Neuronal stem cell (in vitro differentiated cells): ENCODE measurements at regions not wholly inside any gene's neighbourhood (a gene's known extent, or its start where the extent isn't known, plus 50 kb on each side); places are given as distances from the start of the nearest gene placed in this dataset.

Experiments used
- DNase-seq: peaks from one replicate; pipeline ENCODE4 v3.0.0-alpha.2; 2013; ENCODE audit warnings: low spot score
- H2AFZ ChIP-seq: one replicate; pipeline ENCODE4 v1.6.1; 2013; ENCODE audit warnings: mild to moderate bottlenecking, low read length, inconsistent platforms
- H2AK5ac ChIP-seq: 2 replicates; pipeline ENCODE4 v1.6.1; 2013; ENCODE audit warnings: low read depth, mild to moderate bottlenecking, inconsistent platforms, low read length, moderate library complexity, mixed read lengths
- H2BK120ac ChIP-seq: 2 replicates; pipeline ENCODE4 v1.6.1; 2013; ENCODE audit warnings: low read depth, mild to moderate bottlenecking, inconsistent platforms, low read length, moderate library complexity, mixed read lengths
- H2BK12ac ChIP-seq: one replicate; pipeline ENCODE4 v1.6.1; 2013; ENCODE audit warnings: low read length, inconsistent platforms
- H2BK15ac ChIP-seq: 2 replicates; pipeline ENCODE4 v1.6.1; 2013; ENCODE audit warnings: mild to moderate bottlenecking, low read length, inconsistent platforms, mixed read lengths
- H2BK5ac ChIP-seq: one replicate; pipeline ENCODE4 v1.6.1; 2013; ENCODE audit warnings: inconsistent platforms, mild to moderate bottlenecking, low read length, moderate library complexity
- H3K14ac ChIP-seq: one replicate; pipeline ENCODE4 v1.6.1; 2013; ENCODE audit warnings: low read length, inconsistent platforms
- H3K18ac ChIP-seq: 2 replicates; pipeline ENCODE4 v1.6.1; 2013; ENCODE audit warnings: low read length, inconsistent platforms
- H3K23ac ChIP-seq: 2 replicates; pipeline ENCODE4 v1.6.1; 2013; ENCODE audit warnings: low read depth, mild to moderate bottlenecking, mixed read lengths, low read length, inconsistent platforms; ENCODE audit not compliant: poor library complexity
- H3K27ac ChIP-seq: replicated peaks from 3 replicates; pipeline ENCODE4 v1.5.1; 2013; ENCODE audit warnings: low read length, inconsistent platforms
- H3K27me3 ChIP-seq, 3 experiments: 2 replicates each; pipeline ENCODE4 v1.6.1; 2013; ENCODE audit warnings: low read length in 3 of 3, mild to moderate bottlenecking in 2 of 3, inconsistent platforms in 1 of 3, low read depth in 1 of 3, mixed read lengths in 1 of 3, moderate library complexity in 1 of 3; ENCODE audit not compliant: control insufficient read depth in 3 of 3, insufficient read depth in 3 of 3
- H3K36me3 ChIP-seq, 2 donors: replicated peaks in 1 of 2; 2 replicates each; pipeline ENCODE4 v1.6.1; 2013; ENCODE audit warnings: low read length in 2 of 2; ENCODE audit not compliant: control insufficient read depth in 2 of 2, insufficient read depth in 2 of 2
- H3K4ac ChIP-seq: 2 replicates; pipeline ENCODE4 v1.6.1; 2013; ENCODE audit warnings: inconsistent platforms, mild to moderate bottlenecking, low read length, moderate library complexity
- H3K4me1 ChIP-seq, 2 donors: 1 replicate in 1 of 2; 2 replicates in 1 of 2; pipeline ENCODE4 v1.6.1; 2013; ENCODE audit warnings: low read length in 2 of 2, low read depth in 1 of 2; ENCODE audit not compliant: control insufficient read depth in 2 of 2, insufficient read depth in 1 of 2
- H3K4me2 ChIP-seq: one replicate; pipeline ENCODE4 v1.6.1; 2013; ENCODE audit warnings: mild to moderate bottlenecking, low read length, inconsistent platforms; ENCODE audit not compliant: insufficient read depth, poor library complexity, severe bottlenecking
- H3K4me3 ChIP-seq, 2 donors: 2 replicates each; pipeline ENCODE4 v1.5.1; 2013; ENCODE audit warnings: low read length in 2 of 2, mild to moderate bottlenecking in 2 of 2, inconsistent platforms in 1 of 2, moderate library complexity in 1 of 2
- H3K79me1 ChIP-seq: one replicate; pipeline ENCODE4 v1.6.1; 2013; ENCODE audit warnings: low read depth, mild to moderate bottlenecking, inconsistent platforms, low read length, moderate library complexity
- H3K9ac ChIP-seq: one replicate; pipeline ENCODE4 v1.6.1; 2013; ENCODE audit warnings: mild to moderate bottlenecking, low read depth, low read length, inconsistent platforms; ENCODE audit not compliant: poor library complexity
- H3K9me3 ChIP-seq, 2 donors: replicated peaks in 1 of 2; 2 replicates each; pipeline versions ENCODE3 to v1.6.1; 2013; ENCODE audit warnings: low read length in 2 of 2, mild to moderate bottlenecking in 2 of 2, inconsistent platforms in 1 of 2, low read depth in 1 of 2, mixed read lengths in 1 of 2, moderate library complexity in 1 of 2; ENCODE audit not compliant: control insufficient read depth in 2 of 2, insufficient read depth in 1 of 2
- H4K8ac ChIP-seq: one replicate; pipeline ENCODE4 v1.6.1; 2013; ENCODE audit warnings: low read depth, mild to moderate bottlenecking, inconsistent platforms, low read length, moderate library complexity
- H4K91ac ChIP-seq: one replicate; pipeline ENCODE4 v1.6.1; 2013; ENCODE audit warnings: low read length, low read depth, mild to moderate bottlenecking, inconsistent platforms; ENCODE audit not compliant: poor library complexity
- WGBS, 2 donors: extraction: QIAGEN DNeasy Blood & Tissue Kit; methylation state at CpG; one replicate each; pipeline ENCODE4 v1.1.7; 2013; ENCODE audit warnings: missing lambda C conversion rate in 2 of 2, mixed read lengths in 1 of 2; ENCODE audit not compliant: insufficient read length in 2 of 2, insufficient replicate concordance in 1 of 2; ENCODE audit errors: extremely low coverage in 2 of 2; 5-methylcytosine and 5-hydroxymethylcytosine counted together

- Histone ChIP-seq H3K9ac (peak overlapping the region; percentile 50), H3K36me3 (peaks cover 8 to 11% of the 10 kb centered on the region in 2 donors), H3K23ac (peak overlapping the region; percentile 35), H3K27me3 (peaks cover 0 to 2% (median 0%) of the 10 kb centered on the region in 3 experiments), H2AK5ac (peak overlapping the region; percentile 34), H2BK15ac (peak overlapping the region; percentile 91), H3K79me1 (peaks cover 5% of the 10 kb centered on the region), H3K4ac (no peak overlapping the region), H3K18ac (peak overlapping the region; percentile 85), H4K91ac (no peak overlapping the region), H3K14ac (no peak overlapping the region), H4K8ac (no peak overlapping the region), H3K4me2 (no peak overlapping the region), H3K27ac (peak overlapping the region; percentile 33), H2BK120ac (no peak overlapping the region), H3K9me3 (peaks cover 0 to 5% of the 10 kb centered on the region in 2 donors), H3K4me3 (peak overlapping the region in 1 of 2 donors; percentile 7), H2BK12ac (peak overlapping the region; percentile 46), H2BK5ac (peak overlapping the region; percentile 16), H2AFZ (no peak overlapping the region), H3K4me1 (peaks cover 22 to 24% of the 10 kb centered on the region in 2 donors)
- WGBS, 2 donors, result no CpG with 5 or more reads among the region's 17 CpGs
- DNase-seq, result no peak
These were observed 132.2 kb downstream of the NCOR2 start for GRCh38 chr12:124434951-124435805.

GRCh38 chr12:124434354-124434753 is 133.1 kb downstream of the NCOR2 start:
- H3K23ac ChIP-seq, result no peak overlapping the region
- no peak overlapping the region for H2BK15ac ChIP-seq
- peak overlapping the region; percentile 60 for H2AK5ac ChIP-seq
- H3K4ac ChIP-seq, result no peak overlapping the region
- peaks cover 0 to 5% of the 10 kb centered on the region in 2 donors for H3K9me3 ChIP-seq
- H2BK120ac ChIP-seq, result no peak overlapping the region
- peak overlapping the region; percentile 39 for H3K27ac ChIP-seq
- WGBS, 2 donors, result no CpG with 5 or more reads among the region's 10 CpGs
- no peak overlapping the region for H3K14ac ChIP-seq
- H3K36me3 ChIP-seq, result peaks cover 13 to 14% of the 10 kb centered on the region in 2 donors
- no peak for DNase-seq
- H3K4me3 ChIP-seq, result no peak overlapping the region
- peaks cover 5% of the 10 kb centered on the region for H3K79me1 ChIP-seq
- no peak overlapping the region for H4K8ac ChIP-seq
- peak overlapping the region; percentile 19 for H2BK5ac ChIP-seq
- peaks cover 0 to 2% (median 0%) of the 10 kb centered on the region in 3 experiments for H3K27me3 ChIP-seq
- peak overlapping the region; percentile 1 for H2AFZ ChIP-seq
- H4K91ac ChIP-seq, result no peak overlapping the region
- H3K4me2 ChIP-seq, result peak overlapping the region; percentile 52
- H3K4me1 ChIP-seq, result peaks cover 22 to 24% of the 10 kb centered on the region in 2 donors
- no peak overlapping the region for H3K9ac ChIP-seq
- no peak overlapping the region for H2BK12ac ChIP-seq
- H3K18ac ChIP-seq, result no peak overlapping the region

- Histone ChIP-seq H2AK5ac (peak overlapping the region; percentile 60), H3K4me2 (peak overlapping the region; percentile 52), H2BK120ac (no peak overlapping the region), H3K18ac (peak overlapping the region; percentile 91), H2BK15ac (peak overlapping the region; percentile 95), H3K9ac (no peak overlapping the region), H3K4ac (no peak overlapping the region), H3K27me3 (peaks cover 0 to 2% (median 0%) of the 10 kb centered on the region in 3 experiments), H3K23ac (no peak overlapping the region), H3K79me1 (peaks cover 5% of the 10 kb centered on the region), H3K4me1 (peaks cover 22 to 24% of the 10 kb centered on the region in 2 donors), H3K27ac (peak overlapping the region; percentile 39), H3K4me3 (no peak overlapping the region), H3K36me3 (peaks cover 13 to 14% of the 10 kb centered on the region in 2 donors), H2AFZ (peak overlapping the region; percentile 1), H3K14ac (no peak overlapping the region), H3K9me3 (peaks cover 0 to 5% of the 10 kb centered on the region in 2 donors), H4K8ac (no peak overlapping the region), H4K91ac (no peak overlapping the region), H2BK12ac (no peak overlapping the region), H2BK5ac (peak overlapping the region; percentile 19)
- no peak for DNase-seq
- WGBS, 2 donors, result no CpG with 5 or more reads among the region's 8 CpGs
These were observed 133.5 kb downstream of the NCOR2 start for GRCh38 chr12:124433879-124434278.
